ENCODE measurements at regions not wholly inside any gene's neighbourhood (a gene's known extent, or its start where the extent isn't known, plus 50 kb on each side); places are given as distances from the start of the nearest gene placed in this dataset.

DNA sequence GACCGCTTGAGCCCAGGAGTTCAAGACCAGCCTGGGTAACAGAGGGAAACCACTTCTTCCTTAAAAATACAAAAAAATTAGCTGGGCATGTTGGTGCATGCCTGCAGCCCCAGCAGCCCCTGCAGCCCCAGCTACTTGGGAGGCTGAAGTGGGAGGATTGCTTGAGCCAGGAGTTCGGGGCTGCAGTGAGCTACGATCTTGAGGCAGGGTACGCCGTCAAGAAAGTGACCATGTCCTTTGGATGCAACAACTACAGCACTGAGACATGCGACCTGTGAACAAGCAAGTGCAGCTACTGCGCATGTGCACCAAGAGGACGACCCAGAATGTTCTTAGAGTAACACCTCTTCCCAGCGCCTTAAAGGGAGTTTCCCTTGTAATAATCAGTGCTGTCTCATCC is 66.6 kb upstream of the ZNF479 start:
- TF ChIP-seq, protein P1, sequence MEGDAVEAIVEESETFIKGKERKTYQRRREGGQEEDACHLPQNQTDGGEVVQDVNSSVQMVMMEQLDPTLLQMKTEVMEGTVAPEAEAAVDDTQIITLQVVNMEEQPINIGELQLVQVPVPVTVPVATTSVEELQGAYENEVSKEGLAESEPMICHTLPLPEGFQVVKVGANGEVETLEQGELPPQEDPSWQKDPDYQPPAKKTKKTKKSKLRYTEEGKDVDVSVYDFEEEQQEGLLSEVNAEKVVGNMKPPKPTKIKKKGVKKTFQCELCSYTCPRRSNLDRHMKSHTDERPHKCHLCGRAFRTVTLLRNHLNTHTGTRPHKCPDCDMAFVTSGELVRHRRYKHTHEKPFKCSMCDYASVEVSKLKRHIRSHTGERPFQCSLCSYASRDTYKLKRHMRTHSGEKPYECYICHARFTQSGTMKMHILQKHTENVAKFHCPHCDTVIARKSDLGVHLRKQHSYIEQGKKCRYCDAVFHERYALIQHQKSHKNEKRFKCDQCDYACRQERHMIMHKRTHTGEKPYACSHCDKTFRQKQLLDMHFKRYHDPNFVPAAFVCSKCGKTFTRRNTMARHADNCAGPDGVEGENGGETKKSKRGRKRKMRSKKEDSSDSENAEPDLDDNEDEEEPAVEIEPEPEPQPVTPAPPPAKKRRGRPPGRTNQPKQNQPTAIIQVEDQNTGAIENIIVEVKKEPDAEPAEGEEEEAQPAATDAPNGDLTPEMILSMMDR (IDR thresholded peaks at IDR 0.05; ENCODE audit: low read depth, low read length) = no peak
- H3K9me3 ChIP-seq (ENCODE audit: severe bottlenecking) = peaks cover 19% of the 10 kb centered on the region

DNA sequence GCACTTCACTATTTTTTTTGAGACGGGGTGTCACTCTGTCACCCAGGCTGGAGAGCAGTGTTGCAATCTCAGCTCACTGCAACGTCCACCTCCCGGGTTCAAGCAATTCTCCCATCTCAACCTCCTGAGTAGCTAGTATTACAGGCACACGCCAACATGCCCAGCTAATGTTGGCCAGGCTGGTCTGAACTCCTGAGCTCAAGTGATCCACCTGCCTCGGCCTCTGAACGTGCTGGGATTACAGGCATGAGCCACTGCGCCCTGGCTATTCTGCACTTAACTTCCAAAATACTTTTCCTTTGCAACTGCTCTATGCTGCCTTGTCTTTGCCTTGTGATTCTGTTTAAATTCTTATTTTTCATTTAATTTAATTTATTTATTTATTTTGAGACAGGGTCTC is 67.0 kb upstream of the ZNF479 start:
- peaks cover 19% of the 10 kb centered on the region for H3K9me3 ChIP-seq (ENCODE audit: severe bottlenecking)
- TF ChIP-seq, protein P1 (IDR thresholded peaks at IDR 0.05; ENCODE audit: low read depth, low read length) = no peak
- H3K4me3 ChIP-seq (ENCODE audit: low read depth, low read length) = no peak overlapping the region
- DNase-seq = no peak
- no peaks in the 10 kb centered on the region for H3K36me3 ChIP-seq
- H3K27ac ChIP-seq = no peak overlapping the region
- no peaks in the 10 kb centered on the region for H3K27me3 ChIP-seq (ENCODE audit: insufficient read depth, low read depth, severe bottlenecking)

More for the DNA sequence above, 66.6 kb upstream of the ZNF479 start:
- DNase-seq = no peak
- Histone ChIP-seq H3K36me3 (no peaks in the 10 kb centered on the region), H3K27ac (no peak overlapping the region), H3K4me3 (ENCODE audit: low read depth, low read length) (no peak overlapping the region), H3K27me3 (ENCODE audit: insufficient read depth, low read depth, severe bottlenecking) (no peaks in the 10 kb centered on the region)

DNA sequence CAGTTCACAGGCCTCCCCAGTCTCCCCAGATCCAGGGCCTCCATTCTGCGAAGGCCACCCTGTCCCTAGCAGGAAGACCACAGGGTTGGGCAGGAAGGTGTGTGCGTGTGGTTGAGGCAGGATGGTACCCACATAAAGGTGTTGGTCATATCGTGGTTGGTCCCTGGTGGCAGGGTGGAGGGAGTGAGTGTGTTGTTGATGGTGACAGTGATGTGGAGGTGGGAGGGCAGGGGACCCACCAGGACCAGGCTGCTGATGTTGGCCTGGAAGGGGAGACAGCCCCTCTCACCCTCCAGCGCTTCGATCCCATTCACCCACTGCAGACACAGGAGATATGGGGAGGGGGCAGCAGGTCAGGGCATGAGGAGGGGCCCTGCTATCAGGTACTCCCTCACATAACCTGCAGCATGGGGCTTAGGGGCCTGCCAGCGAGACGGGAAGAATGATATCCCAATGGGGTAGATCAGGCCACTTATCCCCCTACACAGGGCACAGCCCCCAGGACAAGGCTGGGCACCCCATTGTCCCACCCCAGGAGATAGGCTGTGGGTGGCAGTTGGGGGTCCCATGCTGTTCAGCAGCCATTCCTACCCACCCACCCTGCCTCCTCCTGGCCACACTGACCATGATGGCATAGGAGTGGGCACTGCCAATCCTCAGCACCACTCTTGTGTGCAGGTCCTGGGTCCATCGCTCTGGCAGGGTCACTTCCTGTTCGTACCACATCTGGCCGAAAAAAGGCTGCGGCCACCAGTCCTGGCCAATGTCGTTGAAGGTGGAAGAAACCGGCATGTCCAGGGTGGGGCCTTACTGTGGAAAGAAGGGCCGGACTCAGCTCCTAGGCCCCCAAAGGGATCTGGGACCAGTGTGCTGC is 69.0 kb upstream of the ZNF479 start:
- no peak overlapping the region for H3K27ac ChIP-seq
- no peak overlapping the region for H3K4me3 ChIP-seq (ENCODE audit: low read depth, low read length)
- H3K9me3 ChIP-seq (ENCODE audit: severe bottlenecking) = peaks cover 19% of the 10 kb centered on the region
- H3K27me3 ChIP-seq (ENCODE audit: insufficient read depth, low read depth, severe bottlenecking) = no peaks in the 10 kb centered on the region
- no peaks in the 10 kb centered on the region for H3K36me3 ChIP-seq
- TF ChIP-seq, protein P1 (IDR thresholded peaks at IDR 0.05; ENCODE audit: low read depth, low read length) = no peak
- no peak for DNase-seq

GRCh38 chr7:57201895-57202210 is 69.6 kb upstream of the ZNF479 start:
- DNase-seq = no peak
- H3K27ac ChIP-seq = no peak overlapping the region
- no peaks in the 10 kb centered on the region for H3K27me3 ChIP-seq (ENCODE audit: insufficient read depth, low read depth, severe bottlenecking)
- peaks cover 19% of the 10 kb centered on the region for H3K9me3 ChIP-seq (ENCODE audit: severe bottlenecking)
- H3K4me3 ChIP-seq (ENCODE audit: low read depth, low read length) = no peak overlapping the region
- TF ChIP-seq, protein P1 (IDR thresholded peaks at IDR 0.05; ENCODE audit: low read depth, low read length) = no peak
- H3K36me3 ChIP-seq = no peaks in the 10 kb centered on the region

DNA sequence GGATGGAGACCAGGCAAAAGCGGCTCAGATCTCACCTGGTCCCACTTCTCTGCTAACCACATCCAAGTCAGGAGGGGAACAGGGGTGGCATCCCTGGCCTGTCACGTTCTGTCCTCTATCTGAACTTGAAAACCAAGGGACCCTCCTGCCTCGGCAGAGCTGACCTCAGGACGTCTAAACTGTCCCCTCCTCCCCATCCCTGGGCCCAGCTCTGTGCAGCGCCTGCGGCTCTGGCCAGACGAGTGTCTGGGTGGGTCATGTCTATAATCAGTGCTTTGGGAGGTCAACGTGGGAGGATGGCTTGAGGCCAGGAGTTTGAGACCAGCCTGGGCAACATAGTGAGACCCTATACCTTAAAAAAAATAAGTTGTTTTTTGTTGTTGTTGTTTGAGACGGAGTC is 70.0 kb upstream of the ZNF479 start:
- Histone ChIP-seq H3K27me3 (ENCODE audit: insufficient read depth, low read depth, severe bottlenecking) (no peaks in the 10 kb centered on the region), H3K36me3 (no peaks in the 10 kb centered on the region), H3K4me3 (ENCODE audit: low read depth, low read length) (no peak overlapping the region), H3K27ac (no peak overlapping the region), H3K9me3 (ENCODE audit: severe bottlenecking) (peaks cover 19% of the 10 kb centered on the region)
- TF ChIP-seq, protein P1 (IDR thresholded peaks at IDR 0.05; ENCODE audit: low read depth, low read length) = no peak
- DNase-seq = no peak

Data from WERI-Rb-1 (cell line).